Mesothelial cell of epicardium (in vitro differentiated cells): ENCODE measurements at regions not wholly inside any gene's neighbourhood (a gene's known extent, or its start where the extent isn't known, plus 50 kb on each side); places are given as distances from the start of the nearest gene placed in this dataset.

Experiments used
- DNase-seq, 2 experiments: peaks; one replicate each; pipeline ENCODE4 v3.0.0; 2021; ENCODE audit warnings: low spot score in 2 of 2; ENCODE audit not compliant: unreplicated experiment in 2 of 2
- H3K27ac Mint-ChIP-seq: 2 replicates; pipeline ENCODE4 v1.8.0; 2021; ENCODE audit warnings: mixed read lengths
- H3K27me3 Mint-ChIP-seq: 2 replicates; pipeline ENCODE4 v1.8.0; 2021; ENCODE audit warnings: low read depth, mixed read lengths
- H3K36me3 Mint-ChIP-seq: 2 replicates; pipeline ENCODE4 v1.8.0; 2021; ENCODE audit warnings: mixed read lengths
- H3K4me1 Mint-ChIP-seq: 2 replicates; pipeline ENCODE4 v1.8.0; 2021; ENCODE audit warnings: mixed read lengths
- H3K4me3 Mint-ChIP-seq: 2 replicates; pipeline ENCODE4 v1.8.0; 2021; ENCODE audit warnings: mild to moderate bottlenecking, moderate library complexity, mixed read lengths
- H3K9me3 Mint-ChIP-seq: 2 replicates; pipeline ENCODE4 v1.8.0; 2021; ENCODE audit warnings: mixed read lengths
- TF ChIP-seq, protein P1 (sequence below): fragments of 200-600 bp; sonication (generic); IDR thresholded peaks from one replicate; pipeline ENCODE4 v1.5.0; 2021; ENCODE audit warnings: antibody characterized with exemption; ENCODE audit not compliant: unreplicated experiment

DNA sequence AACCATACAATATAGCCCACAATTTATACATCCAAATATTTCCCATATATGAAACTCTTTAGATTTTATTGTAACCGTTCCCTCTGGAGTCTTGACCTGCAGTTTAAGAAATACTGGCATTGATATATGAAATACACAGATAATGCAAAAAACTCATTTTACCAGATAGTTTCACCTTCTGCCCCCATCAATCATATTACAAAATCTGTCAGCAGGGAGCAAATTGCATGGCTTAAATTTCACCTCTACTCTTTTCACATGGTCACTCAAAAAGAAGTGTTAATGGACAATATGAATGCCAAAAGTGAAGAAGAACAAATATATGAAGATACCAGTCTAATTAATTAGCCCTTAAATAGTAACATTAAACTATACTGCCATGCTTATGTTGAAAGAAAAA, 57.0 kb upstream of the TMEM106B start:
- Mint-ChIP-seq H3K36me3 (no peaks in the 10 kb centered on the region), H3K27ac (no peak overlapping the region), H3K4me1 (peaks cover 16% of the 10 kb centered on the region), H3K27me3 (no peaks in the 10 kb centered on the region), H3K9me3 (no peaks in the 10 kb centered on the region), H3K4me3 (no peak overlapping the region)
- TF ChIP-seq, protein P1, sequence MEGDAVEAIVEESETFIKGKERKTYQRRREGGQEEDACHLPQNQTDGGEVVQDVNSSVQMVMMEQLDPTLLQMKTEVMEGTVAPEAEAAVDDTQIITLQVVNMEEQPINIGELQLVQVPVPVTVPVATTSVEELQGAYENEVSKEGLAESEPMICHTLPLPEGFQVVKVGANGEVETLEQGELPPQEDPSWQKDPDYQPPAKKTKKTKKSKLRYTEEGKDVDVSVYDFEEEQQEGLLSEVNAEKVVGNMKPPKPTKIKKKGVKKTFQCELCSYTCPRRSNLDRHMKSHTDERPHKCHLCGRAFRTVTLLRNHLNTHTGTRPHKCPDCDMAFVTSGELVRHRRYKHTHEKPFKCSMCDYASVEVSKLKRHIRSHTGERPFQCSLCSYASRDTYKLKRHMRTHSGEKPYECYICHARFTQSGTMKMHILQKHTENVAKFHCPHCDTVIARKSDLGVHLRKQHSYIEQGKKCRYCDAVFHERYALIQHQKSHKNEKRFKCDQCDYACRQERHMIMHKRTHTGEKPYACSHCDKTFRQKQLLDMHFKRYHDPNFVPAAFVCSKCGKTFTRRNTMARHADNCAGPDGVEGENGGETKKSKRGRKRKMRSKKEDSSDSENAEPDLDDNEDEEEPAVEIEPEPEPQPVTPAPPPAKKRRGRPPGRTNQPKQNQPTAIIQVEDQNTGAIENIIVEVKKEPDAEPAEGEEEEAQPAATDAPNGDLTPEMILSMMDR = no peak
- no peak for DNase-seq

DNA sequence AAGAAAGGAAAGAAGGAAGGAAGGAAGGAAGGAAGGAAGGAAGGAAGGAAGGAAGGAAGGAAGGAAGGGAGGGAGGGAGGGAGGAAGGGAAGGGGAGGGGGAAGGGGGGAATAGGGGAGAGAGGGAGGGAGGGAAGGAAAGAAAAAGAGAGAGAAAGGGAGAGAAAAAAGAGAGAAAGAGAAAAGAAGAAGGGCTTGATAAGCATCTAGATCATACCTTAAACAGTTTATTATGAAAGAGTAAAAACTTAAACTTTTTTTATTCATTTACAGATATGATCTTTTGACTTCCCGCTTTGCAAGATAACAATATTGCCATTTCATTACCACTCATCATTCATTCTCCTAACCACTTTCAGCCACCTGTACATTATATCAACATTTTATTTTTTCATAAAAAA, 53.6 kb upstream of the TMEM106B start:
- Mint-ChIP-seq H3K4me3 (no peak overlapping the region), H3K4me1 (peaks cover 11% of the 10 kb centered on the region), H3K27me3 (no peaks in the 10 kb centered on the region), H3K27ac (no peak overlapping the region), H3K36me3 (no peaks in the 10 kb centered on the region), H3K9me3 (no peaks in the 10 kb centered on the region)
- TF ChIP-seq, protein P1 = no peak
- DNase-seq = no peak

DNA sequence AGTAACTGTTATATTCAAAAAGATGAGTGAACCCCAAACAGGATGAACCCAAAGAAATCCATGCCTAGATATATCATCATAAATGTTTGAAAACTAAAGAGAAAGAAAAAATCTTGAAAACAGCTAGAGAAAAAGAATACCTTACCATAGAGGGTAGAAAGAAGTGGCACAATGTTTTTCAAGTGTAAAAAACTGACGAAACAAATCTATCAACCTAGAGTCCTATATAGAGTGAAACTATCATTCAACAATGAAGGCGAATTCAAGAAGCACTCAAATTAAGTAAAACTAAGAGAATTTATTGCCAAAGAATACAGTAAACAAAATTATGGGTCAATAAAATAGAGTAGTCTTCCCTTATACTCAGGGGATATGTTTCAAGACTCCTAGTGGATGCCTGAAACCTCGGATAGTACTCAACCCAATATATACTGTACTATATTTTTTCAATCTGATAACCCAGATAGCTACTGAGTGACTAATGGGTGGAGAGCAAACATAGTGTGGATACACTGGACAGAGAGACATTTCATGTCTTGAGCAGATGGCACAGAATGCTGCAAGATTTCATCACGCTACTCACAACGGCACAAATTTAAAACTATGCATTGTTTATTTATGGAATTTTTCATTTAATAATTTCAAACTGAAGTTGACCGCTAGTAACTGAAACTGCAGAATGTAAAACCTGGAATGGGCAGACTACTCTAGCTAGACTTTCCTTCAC, 52.6 kb upstream of the TMEM106B start:
- Mint-ChIP-seq H3K4me3 (no peak overlapping the region), H3K4me1 (peaks cover 7% of the 10 kb centered on the region), H3K27me3 (no peaks in the 10 kb centered on the region), H3K36me3 (no peaks in the 10 kb centered on the region), H3K27ac (no peak overlapping the region), H3K9me3 (peaks cover 6% of the 10 kb centered on the region)
- no peak for DNase-seq
- TF ChIP-seq, protein P1 = no peak

DNA sequence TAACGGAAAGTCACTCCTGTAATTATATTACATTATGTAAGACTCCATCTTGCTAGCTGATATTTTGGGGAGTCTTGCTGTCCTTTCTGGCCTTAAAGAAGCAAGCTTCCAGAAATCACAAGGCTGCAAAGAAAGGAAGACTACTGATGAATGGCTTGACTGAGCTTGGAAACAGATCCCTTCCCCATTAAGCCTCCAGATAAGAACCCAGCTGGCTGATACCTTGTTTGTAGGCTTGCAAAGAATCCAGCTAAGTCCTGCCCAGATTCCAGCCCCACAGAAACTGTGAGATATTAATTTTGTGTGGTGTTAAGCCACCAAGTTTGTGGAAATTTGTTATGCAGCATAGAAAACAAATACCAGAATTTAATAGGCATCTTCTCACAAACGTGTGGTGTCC, 49.9 kb upstream of the TMEM106B start:
- no peaks in the 10 kb centered on the region for H3K36me3 Mint-ChIP-seq
- H3K9me3 Mint-ChIP-seq = peaks cover 25% of the 10 kb centered on the region
- TF ChIP-seq, protein P1 = no peak
- no peak for DNase-seq
- H3K4me1 Mint-ChIP-seq = no peaks in the 10 kb centered on the region
- H3K27ac Mint-ChIP-seq = no peak overlapping the region
- no peak overlapping the region for H3K4me3 Mint-ChIP-seq
- H3K27me3 Mint-ChIP-seq = no peaks in the 10 kb centered on the region
